GM21381 (cell line): ENCODE measurements at regions not wholly inside any gene's neighbourhood (a gene's known extent, or its start where the extent isn't known, plus 50 kb on each side); places are given as distances from the start of the nearest gene placed in this dataset.
A peak's percentile ranks its signal among the peaks of the same experiment; 100 is the strongest.
"Not testable (repeated sequence)": the region's sequence is repeated elsewhere in the genome, so short reads cannot be mapped to it uniquely, and the experiment has no call there.

Experiments
- ATAC-seq: cut with Tn5 transposase; IDR thresholded peaks from one replicate; pipeline ENCODE4 v1.9.1; 2021; ENCODE audit warnings: mild to moderate bottlenecking, moderate library complexity; ENCODE audit not compliant: unreplicated experiment

DNA sequence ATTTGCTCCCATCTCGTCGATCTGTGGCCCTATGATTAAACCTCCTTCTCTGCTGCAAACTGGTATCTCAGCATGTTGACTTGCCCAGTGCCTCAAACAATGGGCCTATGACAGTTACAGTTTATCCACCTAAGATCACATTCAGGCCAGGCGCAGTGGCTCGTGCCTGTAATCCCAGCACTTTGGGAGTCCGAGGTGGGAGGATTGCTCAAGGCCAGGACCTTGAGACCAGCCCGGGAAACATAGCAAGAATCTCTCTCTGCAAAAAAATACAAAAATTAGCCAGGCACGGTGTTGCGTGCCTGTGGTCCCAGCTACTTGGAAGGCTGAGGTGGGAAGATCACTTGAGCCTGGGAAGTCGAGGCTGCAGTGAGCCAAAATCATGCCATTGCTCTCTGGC lies 79.8 kb upstream of the ADGRL1 start:
- not testable (repeated sequence) for ATAC-seq

DNA sequence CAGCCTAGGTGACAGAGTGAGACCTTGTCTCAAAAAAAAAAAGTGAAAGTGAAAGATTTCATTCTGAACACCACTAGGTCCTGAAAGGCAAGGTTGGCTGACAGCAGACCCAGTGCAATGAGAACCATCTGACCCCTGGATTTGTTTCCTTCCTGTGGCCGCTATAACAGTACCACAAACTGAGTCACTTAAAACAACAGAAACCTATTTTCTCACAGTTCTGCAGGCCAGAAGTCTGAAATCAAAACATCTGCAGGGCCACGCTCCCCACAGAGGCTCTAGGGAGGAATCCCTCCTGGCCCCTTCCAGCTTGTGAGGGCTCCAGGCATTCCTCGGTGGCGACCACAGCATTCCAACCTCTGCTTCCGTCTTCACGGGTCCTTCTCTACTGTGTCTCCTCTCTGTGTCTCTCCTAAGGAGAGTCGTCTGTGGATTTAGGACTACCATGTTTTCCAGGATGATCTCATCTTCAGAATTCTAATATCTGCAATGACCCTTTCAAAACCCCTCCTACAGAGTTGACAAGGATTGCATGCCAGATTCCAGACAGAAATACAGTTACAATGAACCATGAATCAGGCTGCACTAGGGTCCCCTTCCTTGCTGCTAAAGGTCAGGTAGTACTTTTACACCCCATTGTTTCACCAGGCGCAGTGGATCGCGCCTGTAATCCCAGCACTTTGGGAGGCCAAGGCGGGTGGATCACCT lies 78.0 kb upstream of the ADGRL1 start:
- ATAC-seq = peak; percentile 94

GRCh38 chr19:14279270-14279669 lies 73.3 kb upstream of the ADGRL1 start:
- not testable (repeated sequence) for ATAC-seq

- ATAC-seq = no peak
Observed at GRCh38 chr19:14277608-14278007, 71.6 kb upstream of the ADGRL1 start.

DNA sequence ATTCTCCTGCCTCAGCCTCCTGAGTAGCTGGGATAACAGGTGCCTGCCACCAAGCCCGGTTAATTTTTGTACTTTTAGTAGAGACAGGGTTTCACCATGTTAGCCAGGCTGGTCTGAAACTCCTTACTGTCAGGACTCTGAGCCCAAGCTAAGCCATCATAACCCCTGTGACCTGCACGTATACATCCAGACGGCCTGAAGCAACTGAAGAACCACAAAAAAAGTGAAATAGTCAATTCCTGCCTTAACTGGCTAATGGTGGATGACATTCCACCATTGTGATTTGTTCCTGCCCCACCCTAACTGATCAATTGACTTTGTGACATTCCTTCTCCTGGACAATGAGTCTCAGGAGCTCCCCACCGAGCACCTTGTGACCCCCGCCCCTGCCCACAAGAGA lies 69.9 kb upstream of the ADGRL1 start:
- not testable (repeated sequence) for ATAC-seq

GRCh38 chr19:14272623-14273022 lies 66.7 kb upstream of the ADGRL1 start:
- ATAC-seq = no peak

DNA sequence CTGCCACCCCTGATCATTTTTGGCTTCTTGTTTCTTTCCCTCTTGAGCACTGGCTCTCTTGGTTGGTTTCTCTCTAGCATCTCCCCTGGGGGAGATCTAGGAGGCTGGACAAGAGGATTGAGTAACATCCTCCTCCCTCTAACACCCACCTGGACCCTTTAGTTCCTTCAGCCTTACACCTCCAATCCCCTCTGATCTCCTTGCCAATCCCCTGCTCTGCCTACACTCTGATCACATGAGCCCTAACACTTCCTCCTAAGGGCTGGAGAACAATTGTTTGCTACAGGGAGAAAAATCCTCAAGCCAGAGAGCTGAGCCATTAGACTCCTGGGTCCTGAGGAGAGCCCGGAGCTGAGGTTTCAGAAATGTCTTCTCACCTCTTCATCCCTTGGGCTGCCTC lies 65.9 kb upstream of the ADGRL1 start:
- ATAC-seq = no peak

DNA sequence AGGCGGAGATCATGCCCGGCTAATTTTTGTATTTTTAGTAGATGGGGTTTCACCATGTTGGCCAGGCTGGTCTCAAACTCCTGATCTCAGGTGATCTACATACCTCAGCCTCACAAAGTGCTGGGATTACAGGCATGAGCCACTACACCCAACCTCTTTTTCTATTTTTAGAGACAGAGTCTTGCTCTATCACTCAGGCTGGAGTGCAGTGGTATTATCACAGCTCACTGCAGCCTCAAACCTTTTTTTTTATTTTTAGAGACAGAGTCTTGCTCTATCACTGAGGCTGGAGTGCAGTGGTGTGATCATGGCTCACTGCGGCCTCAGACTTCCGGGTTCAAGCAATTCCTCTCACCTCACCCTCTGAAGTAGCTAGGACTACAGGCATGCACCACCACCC lies 64.6 kb upstream of the ADGRL1 start:
- ATAC-seq = not testable (repeated sequence)

- ATAC-seq = no peak
Observed at GRCh38 chr19:14267224-14267741, 61.3 kb upstream of the ADGRL1 start.

GRCh38 chr19:14266208-14266607 lies 60.2 kb upstream of the ADGRL1 start:
- ATAC-seq = not testable (repeated sequence)

GRCh38 chr19:14265290-14266036 lies 59.5 kb upstream of the ADGRL1 start:
- ATAC-seq = no peak

GRCh38 chr19:14255902-14256649 lies 50.1 kb upstream of the ADGRL1 start:
- not testable (repeated sequence) for ATAC-seq
